Fibroblast of mammary gland (primary cell): ENCODE measurements at regions not wholly inside any gene's neighbourhood (a gene's known extent, or its start where the extent isn't known, plus 50 kb on each side); places are given as distances from the start of the nearest gene placed in this dataset.
"Not testable (repeated sequence)": the region's sequence is repeated elsewhere in the genome, so short reads cannot be mapped to it uniquely, and the experiment has no call there.

ENCODE experiments used
- DNase-seq: peaks from one replicate; pipeline ENCODE4 v3.0.0-alpha.2; 2010; ENCODE audit warnings: low read depth
- H3K4me3 ChIP-seq: 2 replicates; pipeline ENCODE4 v1.5.1; 2011; ENCODE audit warnings: low read depth, mild to moderate bottlenecking, low read length, moderate library complexity; ENCODE audit not compliant: control insufficient read depth
- TF ChIP-seq, protein P1 (sequence below): conservative IDR thresholded peaks from 2 replicates; pipeline ENCODE4 v1.5.1; 2011; ENCODE audit warnings: low read depth, low read length, inconsistent platforms; ENCODE audit not compliant: control insufficient read depth, insufficient read depth

DNA sequence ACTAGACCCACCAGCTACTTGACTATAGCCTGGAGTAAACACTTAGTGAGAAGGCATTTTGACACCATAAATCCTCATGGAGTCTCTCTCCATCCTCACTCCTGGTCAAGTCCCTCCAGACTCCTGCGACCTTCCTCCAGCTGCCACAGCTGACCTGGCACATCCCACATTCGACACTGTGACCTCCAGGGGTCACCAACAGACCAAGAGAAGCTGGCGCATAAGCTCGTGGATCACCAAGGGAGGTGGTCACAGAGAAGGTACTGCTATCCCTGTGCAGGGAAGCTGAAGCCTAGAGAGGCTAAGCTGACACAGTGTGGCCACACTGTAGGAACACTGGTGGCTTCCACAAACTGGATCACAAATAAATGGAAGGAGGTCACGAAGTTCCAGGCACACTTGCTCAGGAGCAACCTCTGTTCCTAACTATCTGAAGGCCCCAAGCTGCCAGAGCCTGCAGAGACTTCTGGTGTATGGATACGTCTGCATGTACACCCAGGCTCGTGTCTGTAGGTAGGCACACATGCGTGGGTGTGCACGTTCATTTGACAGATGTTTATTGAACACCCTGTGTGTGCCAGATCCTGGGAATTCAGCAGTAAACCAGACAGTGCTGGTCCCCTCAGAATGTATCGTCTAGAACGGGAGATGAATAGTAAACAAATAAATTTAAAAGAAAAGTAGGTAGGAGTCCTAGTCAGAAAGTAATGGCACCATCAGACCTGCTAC is 104.4 kb downstream of the C5orf15 start:
- TF ChIP-seq, protein P1, sequence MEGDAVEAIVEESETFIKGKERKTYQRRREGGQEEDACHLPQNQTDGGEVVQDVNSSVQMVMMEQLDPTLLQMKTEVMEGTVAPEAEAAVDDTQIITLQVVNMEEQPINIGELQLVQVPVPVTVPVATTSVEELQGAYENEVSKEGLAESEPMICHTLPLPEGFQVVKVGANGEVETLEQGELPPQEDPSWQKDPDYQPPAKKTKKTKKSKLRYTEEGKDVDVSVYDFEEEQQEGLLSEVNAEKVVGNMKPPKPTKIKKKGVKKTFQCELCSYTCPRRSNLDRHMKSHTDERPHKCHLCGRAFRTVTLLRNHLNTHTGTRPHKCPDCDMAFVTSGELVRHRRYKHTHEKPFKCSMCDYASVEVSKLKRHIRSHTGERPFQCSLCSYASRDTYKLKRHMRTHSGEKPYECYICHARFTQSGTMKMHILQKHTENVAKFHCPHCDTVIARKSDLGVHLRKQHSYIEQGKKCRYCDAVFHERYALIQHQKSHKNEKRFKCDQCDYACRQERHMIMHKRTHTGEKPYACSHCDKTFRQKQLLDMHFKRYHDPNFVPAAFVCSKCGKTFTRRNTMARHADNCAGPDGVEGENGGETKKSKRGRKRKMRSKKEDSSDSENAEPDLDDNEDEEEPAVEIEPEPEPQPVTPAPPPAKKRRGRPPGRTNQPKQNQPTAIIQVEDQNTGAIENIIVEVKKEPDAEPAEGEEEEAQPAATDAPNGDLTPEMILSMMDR = no peak
- no peak overlapping the region for H3K4me3 ChIP-seq
- DNase-seq = no peak

DNA sequence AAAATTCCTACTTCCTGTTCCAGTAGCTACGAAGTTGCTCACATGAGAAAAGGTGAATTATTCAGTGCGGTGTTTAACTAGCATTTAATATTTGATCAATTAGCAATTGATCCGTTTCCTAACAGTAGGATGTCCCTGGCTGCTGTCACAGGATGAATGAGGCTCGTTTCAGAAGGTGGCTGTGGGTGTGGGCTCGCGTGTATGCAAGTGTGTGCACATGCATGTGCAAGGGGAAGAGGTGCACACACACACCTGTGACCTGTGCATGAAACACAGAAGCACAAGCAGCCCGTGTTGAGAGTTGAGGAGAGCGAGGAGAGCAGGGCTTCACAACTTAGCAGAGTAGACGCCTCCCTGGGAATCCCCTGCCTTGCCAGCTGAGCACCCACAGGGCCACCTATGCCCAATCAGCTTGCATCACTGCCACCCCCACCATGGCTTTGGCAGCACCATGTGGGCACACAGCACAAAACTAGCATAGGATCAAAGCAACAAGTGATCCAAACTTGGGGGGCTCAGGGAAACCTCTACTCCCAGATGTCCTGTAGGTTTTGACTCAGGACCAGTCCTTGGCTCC is 107.2 kb downstream of the C5orf15 start:
- TF ChIP-seq, protein P1 = no peak
- no peak for DNase-seq
- H3K4me3 ChIP-seq = no peak overlapping the region

- TF ChIP-seq, protein P1 = no peak
- no peak overlapping the region for H3K4me3 ChIP-seq
- no peak for DNase-seq
Measured at GRCh38 chr5:133859073-133859472, 109.4 kb downstream of the C5orf15 start.

DNA sequence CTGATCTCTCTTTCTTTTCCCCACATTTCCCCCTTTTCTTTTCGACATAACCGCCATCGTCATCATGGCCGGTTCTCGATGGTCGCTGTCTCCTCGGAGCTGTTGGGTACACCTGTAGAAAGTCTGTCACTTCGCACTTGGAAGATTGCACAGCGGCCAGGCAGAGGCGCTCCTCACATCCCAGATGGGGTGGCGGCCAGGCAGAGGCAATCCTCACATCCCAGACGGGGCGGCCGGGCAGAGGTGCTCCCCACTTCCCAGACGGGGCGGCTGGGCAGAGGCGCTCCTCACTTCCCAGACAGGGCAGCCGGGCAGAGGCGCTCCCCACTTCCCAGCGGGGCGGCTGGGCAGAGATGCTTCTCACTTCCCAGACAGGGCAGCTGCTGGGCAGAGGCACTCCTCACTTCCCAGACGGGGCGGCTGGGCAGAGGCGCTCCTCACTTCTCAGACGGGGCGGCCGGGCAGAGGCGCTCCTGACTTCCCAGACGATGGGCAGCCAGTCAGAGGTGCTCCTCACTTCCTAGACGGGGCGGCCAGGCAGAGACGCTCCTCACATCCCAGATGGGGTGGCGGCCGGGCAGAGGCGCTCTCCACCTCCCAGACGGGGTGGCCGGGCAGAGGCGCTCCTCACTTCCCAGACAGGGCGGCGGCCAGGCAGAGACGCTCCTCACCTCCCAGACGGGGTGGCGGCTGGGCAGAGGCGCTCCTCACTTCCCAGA is 110.7 kb downstream of the C5orf15 start:
- DNase-seq, H3K4me3 ChIP-seq: not testable (repeated sequence)

DNA sequence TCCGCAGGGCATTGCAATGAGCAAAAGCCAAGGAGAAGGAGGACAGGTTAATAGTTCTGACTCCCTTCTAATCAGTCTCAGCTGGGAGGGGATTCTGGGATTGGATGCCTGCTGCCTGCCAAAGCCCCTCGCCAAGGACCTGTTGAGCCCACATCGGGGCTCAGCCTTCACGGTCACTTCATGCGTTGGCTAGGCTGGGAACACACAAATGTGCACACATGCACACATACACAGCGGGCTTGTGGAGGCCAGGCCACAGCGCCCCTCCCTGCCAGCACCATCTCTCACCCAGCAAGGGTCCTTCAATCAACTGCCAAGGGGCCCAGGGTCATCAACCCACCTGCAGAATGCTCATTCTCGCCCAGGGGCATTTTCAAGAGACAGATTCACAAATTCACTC is 113.9 kb downstream of the C5orf15 start:
- TF ChIP-seq, protein P1 = no peak
- H3K4me3 ChIP-seq = no peak overlapping the region
- no peak for DNase-seq

DNA sequence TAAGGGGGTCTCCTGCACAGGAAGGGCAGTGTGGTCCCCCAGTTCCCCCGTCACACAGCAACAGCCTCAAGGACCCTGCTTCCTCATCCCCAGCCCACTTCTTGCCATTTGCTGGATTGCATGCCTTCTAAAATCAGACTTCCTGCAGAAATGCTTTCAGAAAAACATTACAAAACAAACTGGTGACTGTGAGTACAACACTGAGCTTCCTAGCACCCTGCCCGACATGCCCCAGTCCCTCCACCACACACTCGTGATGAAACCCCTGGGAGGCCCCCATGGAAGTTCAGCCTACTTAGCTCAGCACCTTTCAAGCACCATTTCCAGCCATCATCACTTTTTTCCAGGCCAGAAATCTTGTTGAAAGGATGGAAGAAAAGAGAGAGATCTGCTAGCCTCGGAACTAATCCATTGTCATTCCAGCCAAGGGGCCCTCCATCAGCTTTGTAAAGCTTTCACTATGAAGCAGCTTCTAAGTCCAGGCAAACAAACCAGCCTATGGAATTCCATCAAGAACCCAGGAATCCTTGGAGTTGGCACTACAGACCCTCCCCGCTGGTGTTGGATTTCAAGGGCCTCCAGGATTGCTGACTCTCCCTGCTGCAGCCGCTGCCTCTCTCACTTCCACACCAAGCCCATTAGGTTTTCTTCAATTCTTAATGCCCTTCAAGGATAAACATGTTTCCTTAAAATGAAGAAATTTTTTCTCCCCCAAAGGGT is 114.6 kb downstream of the C5orf15 start:
- no peak for DNase-seq
- no peak overlapping the region for H3K4me3 ChIP-seq
- TF ChIP-seq, protein P1 = no peak
